ENCODE measurements at regions not wholly inside any gene's neighbourhood (a gene's known extent, or its start where the extent isn't known, plus 50 kb on each side); places are given as distances from the start of the nearest gene placed in this dataset.
"Not testable (repeated sequence)": the region's sequence is repeated elsewhere in the genome, so short reads cannot be mapped to it uniquely, and the experiment has no call there.

DNA sequence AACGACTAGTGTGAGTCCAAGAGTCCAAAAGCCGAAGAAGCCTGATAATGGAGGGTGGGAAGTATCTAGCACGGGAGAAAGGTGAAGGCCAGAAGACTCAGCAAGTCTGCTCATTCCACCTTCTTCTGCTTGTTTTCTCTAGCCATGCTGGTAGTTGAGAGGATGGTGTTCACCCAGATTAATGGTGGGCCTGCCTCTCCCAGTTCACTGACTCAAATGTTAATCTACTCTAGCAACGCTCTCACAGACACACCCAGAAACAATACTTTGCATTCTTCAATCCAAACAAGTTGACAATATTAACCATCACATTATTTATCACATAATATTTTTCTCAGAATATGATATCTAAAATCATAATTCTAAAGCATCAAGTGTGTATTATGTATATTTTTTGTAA lies 1055.1 kb upstream of the PCDH10 start:
- no peak for DNase-seq (ENCODE audit: low spot score)

DNA sequence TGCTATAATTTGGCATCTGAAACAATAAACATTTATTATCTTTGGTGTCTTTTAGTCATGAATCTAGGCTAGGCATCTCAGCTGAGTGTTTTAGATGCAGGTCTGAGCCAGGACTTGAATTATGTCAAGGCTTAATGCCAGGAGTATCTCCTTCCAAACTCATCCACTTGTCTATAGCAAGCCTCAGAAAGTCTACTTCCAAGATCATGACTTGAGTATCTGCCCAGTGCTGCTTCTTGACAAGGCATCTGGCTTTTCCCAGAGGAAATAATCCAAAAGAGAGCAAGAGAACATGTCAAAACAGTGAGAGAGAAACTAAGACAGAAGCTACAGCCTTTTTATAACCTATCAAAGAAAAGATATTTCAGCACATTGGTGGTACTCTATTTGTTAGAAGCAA lies 1052.1 kb upstream of the PCDH10 start:
- no peak for DNase-seq (ENCODE audit: low spot score)

DNA sequence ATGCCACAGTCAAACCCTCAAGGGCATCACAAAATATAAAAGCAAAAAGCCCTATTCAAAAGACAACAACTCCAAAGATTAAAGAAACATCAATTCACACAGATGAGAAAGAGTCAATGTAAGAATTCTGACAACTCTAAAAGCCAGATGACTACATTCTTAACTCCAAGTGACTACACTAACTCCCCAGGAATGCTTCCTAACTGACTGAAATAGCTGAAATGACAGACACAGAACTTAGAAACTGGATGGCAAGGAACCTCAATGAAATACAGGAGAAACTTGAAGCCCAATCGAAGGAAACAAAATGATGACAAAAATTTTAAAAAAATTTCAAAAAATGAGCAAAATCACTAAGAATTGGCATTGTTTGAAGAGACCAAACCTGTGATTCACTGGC lies 1047.6 kb upstream of the PCDH10 start:
- no peak for DNase-seq (ENCODE audit: low spot score)

DNA sequence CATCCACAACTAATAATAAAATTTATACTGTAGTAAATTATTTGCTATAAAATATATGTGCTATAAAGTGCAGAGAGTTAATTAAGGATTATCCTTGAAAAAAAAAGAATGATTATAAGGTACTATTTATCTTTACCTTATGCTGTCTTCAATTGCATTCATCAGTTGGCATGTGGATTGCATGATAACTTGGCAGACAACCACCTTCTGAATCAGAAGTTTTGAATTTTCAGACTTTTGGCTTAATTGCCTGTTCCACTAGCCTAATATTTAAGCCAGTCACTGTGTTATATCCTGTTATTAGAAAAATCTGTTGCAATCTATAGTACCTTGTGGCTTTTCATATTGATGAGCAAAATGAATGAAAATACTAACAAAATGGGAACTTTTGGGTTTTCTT lies 1040.3 kb upstream of the PCDH10 start:
- no peak for DNase-seq (ENCODE audit: low spot score)

DNA sequence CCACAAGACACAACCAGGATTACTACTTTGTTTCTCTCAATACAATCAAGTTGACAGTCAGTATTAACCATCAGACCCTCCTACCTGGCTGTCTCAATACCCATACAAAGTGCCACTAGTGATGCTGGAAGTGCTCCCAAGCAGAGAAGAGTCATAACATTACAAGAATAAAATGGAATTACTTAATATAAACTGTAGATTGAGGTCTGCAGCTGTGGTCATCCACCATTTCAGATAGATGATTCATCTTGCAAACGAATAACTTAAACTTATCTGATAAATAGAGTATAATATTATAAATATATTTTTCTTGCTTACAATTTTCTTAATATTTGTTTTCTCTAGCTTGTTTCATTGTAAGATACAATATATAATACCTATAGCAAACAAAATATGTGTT lies 1034.2 kb upstream of the PCDH10 start:
- DNase-seq (ENCODE audit: low spot score): no peak

DNA sequence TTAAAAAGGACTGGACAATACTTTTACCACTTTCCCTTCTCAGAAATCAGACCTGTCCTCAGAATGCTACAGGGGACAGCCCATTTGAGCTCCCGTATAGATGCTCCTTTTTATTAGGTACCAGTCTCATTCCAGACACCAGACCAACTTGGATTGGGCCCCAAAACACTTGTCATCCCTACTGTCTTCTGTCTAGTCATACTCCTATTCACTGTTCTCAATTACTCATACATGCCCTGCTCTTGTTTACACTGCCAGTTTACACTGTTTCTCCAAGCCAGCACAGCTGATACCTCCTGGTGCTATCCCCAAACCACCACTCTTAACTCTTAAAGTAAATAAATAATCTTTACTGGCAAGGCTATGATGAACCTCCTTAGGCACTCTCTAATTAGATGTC lies 1026.4 kb upstream of the PCDH10 start:
- not testable (repeated sequence) for DNase-seq (ENCODE audit: low spot score)

DNA sequence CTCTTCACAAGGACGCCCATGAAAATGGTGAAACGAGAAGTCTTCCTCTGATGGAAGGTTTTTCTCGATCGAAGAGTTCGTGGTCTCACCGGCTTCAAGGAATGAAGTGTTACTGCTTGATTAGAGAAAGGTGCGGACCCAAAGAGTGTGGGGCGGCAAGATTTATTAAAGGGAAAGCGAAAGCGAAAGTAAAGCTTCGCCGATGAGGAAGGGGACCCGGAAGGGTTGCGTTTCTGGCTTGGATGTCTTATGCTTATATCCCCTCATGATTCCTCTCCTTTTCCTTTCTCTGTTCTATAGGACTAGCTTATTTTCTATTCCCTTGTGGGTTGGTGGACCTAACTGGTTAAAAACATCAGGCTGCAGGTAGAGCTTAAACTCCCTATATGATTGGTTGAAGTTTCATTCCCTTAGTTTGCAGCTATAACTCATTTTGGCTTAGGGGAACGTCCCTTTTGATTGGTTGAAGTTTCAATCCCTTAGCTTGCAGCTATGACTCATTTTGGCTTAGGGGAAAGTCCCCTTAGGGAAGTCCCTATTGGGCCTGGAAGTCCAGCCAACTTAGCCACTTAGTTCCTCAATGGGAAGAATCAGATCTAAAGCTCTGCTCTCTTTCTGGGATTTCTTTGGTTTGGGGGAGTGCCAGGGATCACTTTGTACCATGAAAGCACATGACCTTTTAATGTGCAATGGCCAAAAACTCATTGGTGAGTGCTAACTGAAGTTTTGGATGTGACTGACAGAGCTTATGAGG lies 1025.0 kb upstream of the PCDH10 start:
- DNase-seq (ENCODE audit: low spot score): no peak

DNA sequence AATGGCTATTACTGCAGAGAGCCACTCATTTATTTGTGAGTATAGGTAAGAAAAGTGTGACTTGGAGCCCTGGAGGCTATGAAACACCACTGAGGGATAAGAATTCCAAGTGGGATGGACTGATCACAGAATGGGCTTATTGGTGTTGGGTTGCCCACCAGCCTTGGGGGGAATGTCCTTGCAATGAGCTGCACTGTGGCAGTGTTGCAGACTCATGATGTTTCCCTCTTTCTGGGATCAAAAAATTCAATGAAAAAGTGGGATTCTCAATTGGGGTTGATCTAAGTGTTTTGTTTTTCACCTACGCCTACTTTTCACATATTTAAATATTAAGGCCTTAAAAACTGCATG lies 1024.5 kb upstream of the PCDH10 start:
- no peak for DNase-seq (ENCODE audit: low spot score)

DNA sequence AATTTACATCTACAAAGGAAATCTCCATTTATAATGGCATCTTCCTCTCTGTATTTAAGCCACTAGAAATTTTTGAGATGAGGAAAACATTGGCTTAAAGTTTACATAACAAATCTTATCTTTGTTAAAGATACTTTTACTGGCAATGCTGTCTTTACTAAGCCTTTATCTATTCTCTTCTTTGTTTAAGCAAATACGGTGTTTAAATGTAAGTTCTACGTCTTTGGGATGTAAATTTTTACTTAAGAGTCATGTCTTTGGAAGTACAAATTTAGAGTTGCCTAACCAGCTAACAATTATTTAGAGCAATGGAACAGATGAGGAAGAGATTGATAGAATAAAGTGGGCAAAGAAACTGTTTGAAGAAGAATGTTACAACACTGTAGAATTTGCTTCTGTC lies 1024.0 kb upstream of the PCDH10 start:
- DNase-seq (ENCODE audit: low spot score): no peak

DNA sequence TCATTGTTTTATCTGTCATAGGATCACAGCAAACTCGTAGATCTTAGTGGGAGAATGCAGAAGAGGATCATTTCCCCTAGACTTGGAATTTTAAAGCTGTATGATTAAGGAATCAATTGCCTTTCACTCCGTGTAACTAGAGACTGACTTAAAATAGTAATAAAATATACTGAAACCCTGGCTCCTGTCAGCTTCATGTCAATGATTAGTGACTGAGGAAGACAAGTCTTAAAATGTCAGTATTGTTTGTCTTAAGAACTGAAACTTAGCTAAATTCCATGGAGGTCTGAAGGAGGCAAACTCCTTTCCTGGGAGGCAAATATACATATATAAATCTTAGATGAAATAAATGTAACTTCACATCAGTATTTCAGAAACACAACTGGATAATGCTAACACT lies 1016.7 kb upstream of the PCDH10 start:
- DNase-seq (ENCODE audit: low spot score): no peak

DNA sequence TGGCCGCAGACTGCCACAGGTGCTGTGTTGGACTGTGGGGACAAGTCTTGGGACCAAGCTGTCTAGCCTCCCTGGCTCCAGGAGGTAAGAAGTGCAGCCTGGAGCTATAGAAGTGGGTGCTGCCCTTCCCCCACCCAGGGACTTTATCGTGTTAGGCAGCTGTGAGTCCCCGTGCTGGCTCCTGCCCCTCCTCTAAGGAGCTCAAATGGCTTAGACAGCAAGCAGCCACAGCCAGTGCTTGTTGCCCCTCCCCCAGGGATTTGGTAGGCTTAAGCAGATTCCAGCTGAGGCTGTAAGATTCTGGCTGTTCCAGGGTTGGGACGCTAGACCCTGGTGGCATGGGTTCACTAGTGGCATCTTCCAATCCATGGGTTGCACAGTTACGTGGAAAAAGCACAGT lies 979.4 kb upstream of the PCDH10 start:
- DNase-seq (ENCODE audit: low spot score): no peak

DNA sequence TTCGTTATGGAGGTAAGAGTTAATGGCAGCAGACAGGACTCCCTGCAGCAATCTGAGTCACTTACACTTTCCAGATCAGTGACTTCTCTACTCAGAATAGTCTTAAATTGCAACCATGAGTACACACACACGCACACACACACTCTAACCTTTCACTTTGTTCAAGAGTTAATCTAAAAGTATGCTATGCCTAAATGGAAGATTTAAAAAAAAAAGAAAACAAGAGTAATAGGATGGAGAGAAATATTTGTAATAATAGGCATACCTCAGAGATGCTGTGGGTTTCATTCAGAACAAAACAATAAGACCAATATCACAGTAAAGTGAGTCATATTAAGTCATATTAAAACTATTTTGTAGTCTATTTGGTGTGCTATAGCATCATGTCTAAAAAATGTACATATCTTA lies 969.1 kb upstream of the PCDH10 start:
- DNase-seq (ENCODE audit: low spot score): peak; percentile 50

DNA sequence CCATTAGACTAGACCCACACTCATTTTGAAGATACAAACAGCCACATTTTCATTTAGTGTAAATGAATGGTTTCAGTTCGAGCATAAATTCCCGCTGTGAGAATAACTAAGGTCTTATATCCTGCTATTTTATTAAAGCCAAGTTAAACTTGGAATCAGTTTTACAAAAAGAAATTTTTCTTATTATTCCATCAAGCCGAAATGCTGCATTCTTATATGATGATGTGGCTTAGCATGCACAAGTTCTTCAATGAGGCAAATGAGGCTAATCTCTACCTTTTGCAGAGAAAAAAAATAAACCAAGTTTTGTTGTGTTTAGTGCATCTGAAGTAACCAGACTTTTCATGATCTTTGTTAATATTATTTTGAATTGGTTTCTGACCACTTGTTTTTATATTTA lies 953.9 kb upstream of the PCDH10 start:
- DNase-seq (ENCODE audit: low spot score): no peak

DNA sequence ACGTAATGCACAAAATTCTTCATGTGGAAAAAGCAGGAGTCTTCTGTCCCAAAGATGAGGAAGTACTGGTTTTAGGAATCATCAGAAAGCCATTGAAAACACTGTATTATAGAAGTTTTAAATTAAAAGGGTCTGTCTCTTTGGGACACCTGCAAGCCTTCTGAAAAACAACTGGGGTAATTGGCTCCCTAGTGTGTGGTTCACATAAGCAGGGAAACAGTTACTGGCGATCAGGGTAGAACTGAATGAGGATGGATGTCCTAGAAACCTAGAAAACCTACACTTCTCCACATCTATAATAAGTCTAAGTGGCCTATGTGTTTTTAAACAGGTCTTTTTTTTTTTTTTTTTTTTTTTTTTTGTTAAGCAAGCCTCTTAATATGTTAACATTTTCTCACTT lies 945.5 kb upstream of the PCDH10 start:
- no peak for DNase-seq (ENCODE audit: low spot score)

DNA sequence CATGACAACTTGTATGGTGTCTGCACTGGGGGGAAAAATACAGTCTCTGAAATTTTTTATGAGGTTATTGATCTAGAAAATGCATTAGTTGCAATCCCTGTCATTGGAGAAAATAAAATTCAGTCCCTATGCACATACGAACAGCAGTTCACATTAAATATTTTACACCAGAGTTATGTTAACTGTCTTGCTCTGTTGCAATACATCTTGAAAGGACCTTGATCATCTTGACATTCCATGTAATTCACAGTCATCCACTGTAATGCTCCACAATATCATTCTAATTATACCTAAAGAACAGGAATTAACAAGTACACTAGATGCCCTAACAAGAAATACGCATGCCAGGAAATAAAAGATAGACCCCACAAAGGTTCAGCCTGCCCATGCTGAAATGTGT lies 934.6 kb upstream of the PCDH10 start:
- no peak for DNase-seq (ENCODE audit: low spot score)

DNA sequence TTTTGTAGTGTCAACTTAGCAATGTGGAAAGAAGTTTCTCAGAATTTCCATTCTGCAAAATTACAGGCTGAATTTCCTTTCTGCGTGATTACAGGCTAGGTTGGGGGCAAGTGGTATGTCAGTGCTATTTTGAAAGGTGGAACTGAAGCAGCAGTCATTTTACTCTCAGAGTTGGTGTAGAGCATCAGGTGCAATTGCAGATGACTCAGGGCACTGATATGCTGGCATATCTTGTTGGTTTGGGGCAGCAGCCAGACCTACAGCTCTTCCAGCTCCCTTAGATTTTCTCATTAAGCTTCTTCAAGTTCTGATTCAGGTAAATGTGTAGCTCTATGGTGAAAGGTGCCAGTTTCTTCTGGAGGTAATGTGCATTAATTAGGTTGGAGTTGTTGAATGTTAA lies 930.7 kb upstream of the PCDH10 start:
- DNase-seq (ENCODE audit: low spot score): no peak

DNA sequence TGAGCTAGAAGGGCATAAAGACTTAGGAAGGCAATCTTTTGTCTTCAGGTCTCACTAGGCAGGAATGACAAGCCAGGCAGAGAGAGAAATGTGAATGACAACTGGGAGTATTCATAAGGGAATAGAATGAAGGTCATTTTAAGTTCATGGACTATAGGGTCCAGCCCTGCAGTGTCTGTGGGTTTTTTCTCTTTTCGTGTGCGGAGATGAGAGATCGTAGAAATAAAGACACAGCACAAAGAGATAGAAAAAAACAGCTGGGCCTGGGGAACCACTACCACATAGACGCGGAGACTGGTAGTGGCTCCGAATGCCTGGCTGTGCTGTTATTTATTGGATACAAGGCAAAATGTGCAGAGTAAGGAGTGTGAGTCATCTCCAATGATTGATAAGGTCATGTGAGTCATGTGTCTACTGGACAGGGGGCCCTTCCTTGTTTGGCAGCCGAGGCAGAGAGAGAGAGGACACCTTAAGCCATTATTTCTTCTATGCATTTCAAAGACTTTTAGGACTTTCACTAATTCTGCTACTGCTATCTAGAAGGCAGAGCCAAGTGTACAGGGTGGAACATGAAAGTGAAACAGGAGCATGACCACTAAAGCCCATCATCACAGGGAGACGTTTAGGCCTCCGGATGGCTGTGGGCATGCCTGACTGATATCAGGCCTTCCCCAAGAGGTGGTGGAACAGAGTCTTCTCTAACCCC lies 921.8 kb upstream of the PCDH10 start:
- no peak for DNase-seq (ENCODE audit: low spot score)

DNA sequence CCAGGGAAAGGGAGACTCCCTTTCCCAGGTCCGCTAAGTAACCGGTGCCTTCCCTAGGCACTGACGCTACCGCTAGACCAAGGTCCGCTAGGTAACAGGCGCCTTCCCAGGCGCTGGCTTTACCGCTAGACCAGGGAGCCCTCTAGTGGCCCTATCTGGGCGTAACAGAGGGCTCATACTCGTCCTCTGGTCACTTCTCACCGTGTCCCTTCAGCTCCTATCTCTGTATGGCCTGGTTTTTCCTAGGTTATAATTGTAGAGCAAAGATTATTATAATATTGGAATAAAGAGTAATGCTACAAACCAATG lies 921.3 kb upstream of the PCDH10 start:
- not testable (repeated sequence) for DNase-seq (ENCODE audit: low spot score)

DNA sequence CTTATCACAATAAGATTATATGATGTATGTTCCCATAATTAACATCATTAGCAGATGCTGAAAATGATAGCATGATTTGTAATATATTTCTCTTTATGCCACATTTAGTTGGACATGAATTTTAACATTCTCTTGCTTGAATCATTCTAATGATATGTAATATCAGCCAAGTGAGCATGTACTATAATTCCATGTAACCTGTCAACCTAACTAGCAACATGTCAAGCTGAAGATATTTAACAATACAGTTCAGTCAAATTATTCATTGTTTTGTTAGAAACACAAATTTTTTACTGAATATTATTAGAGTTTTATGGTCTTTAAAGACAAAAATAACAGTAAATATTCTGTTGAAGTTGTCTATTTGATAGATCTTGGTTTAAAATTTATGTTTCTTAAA lies 920.4 kb upstream of the PCDH10 start:
- DNase-seq (ENCODE audit: low spot score): no peak

DNA sequence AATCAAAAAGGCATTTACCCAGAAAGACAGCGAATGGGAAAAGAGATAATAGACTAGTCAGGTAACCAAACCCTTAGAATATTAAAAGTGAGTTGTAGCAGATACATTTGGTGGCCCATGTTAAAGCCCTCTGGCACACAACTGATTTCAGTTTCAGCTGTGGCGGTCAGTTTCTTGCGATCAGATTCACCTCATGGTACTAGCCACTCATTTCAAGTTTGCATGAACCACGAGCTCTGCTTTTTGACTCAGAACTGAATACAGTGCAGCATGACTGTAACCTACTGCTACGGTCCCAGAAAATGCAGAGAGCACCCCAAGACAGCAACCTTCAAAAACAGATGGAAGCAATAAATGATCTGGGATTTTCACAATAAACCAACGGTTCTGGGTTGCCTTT lies 919.1 kb upstream of the PCDH10 start:
- DNase-seq (ENCODE audit: low spot score): no peak

DNA sequence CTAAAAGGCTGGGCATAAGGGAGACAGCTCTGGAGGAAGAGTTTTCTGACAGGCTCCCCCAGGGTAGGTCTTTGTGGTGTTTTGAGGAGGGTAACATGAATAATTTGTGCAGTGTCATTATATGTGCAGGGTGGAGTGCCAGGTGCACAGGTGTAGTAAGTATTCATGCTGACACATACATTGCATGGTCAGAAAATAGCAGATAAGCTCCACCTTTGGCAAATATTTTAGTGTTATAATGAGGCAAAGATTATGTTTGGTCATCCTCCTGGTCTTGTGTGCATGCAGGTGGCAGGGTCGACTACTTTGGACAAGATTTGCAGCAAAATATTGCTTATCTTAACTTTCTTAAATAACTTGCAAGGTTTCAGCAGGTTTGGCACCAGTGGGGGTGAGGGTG lies 910.4 kb upstream of the PCDH10 start:
- DNase-seq (ENCODE audit: low spot score): no peak

DNA sequence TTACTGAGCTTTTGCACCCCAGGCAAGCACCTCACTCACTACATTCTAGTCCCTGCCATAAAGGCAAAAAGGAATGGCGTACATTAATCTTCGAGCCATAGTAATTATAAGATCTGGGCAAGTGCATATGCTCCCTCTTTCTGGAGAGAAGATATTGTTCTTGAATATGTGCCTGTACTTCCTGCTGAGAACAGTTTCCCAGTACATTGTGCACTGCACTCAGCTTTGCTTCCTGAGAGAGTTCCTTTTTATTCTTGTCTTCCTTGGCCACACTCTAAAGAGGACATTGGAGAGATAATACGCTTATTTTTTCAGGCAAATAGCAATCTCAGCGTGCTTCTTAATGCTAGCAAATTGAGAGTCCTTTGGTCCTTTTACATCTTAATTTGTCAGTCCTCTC lies 909.0 kb upstream of the PCDH10 start:
- no peak for DNase-seq (ENCODE audit: low spot score)

DNA sequence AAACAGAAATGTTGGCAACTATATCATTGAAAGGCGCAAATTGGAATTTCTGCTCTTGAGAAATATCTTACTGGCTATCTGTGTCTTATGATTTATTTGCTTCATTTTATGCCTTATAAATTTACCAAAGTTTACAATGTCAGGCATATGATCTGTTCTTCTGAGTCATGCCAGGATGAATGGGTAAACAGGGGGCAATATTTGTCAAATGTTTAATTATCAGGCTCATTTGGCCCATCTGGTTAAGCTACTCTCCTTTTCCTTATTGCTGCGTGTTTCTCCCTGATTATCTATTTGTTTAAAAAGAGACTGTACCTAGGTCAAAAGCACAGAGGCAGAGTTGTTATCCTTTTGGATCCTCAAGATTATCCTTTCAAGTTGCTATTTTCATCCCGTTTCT lies 903.8 kb upstream of the PCDH10 start:
- DNase-seq (ENCODE audit: low spot score): no peak

DNA sequence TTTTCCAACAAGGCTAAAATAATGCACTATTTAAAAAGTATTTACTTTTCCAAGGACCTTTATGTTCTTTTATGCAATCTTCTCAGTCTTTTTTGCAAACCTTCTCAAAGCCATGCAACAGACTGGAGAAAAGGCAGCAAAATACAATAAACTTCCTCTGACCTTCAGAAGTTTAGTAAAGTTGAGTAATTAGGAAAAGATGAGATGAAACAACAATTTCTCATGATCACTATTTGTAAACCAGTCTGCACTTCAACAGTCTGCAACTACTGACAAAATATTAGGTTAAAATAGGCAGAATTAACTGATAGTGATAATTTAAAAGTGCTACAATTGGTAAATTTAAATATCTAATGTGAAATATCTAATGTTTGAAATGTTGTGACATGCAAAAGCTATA lies 884.9 kb upstream of the PCDH10 start:
- DNase-seq (ENCODE audit: low spot score): no peak

Measured in kidney capillary endothelial cell (primary cell).